ENCODE measurements at regions not wholly inside any gene's neighbourhood (a gene's known extent, or its start where the extent isn't known, plus 50 kb on each side); places are given as distances from the start of the nearest gene placed in this dataset.

- TF ChIP-seq WRNIP1 (IDR thresholded peaks at IDR 0.05; ENCODE audit: borderline replicate concordance, low read depth, low read length) (no peak), BACH1 (IDR thresholded peaks at IDR 0.05; ENCODE audit: borderline replicate concordance) (no peak), KAT2A (conservative IDR thresholded peaks at IDR 0.05; ENCODE audit: control insufficient read depth, low read depth, low read length) (no peak), NFIC (IDR thresholded peaks at IDR 0.05; ENCODE audit: low read depth, low read length) (no peak), EED (IDR thresholded peaks at IDR 0.05; ENCODE audit: low read depth) (no peak)
- TF ChIP-seq, protein P1, sequence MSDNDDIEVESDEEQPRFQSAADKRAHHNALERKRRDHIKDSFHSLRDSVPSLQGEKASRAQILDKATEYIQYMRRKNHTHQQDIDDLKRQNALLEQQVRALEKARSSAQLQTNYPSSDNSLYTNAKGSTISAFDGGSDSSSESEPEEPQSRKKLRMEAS (IDR thresholded peaks at IDR 0.05; ENCODE audit: low read depth, low read length) = no peak
- TF ChIP-seq, protein P2, sequence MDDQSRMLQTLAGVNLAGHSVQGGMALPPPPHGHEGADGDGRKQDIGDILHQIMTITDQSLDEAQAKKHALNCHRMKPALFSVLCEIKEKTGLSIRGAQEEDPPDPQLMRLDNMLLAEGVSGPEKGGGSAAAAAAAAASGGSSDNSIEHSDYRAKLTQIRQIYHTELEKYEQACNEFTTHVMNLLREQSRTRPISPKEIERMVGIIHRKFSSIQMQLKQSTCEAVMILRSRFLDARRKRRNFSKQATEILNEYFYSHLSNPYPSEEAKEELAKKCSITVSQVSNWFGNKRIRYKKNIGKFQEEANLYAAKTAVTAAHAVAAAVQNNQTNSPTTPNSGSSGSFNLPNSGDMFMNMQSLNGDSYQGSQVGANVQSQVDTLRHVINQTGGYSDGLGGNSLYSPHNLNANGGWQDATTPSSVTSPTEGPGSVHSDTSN (IDR thresholded peaks at IDR 0.05; ENCODE audit: insufficient replicate concordance, low read depth, low read length) = no peak
Measured at GRCh38 chr10:59957975-59958374, 51.6 kb upstream of the CCDC6 start (continued).

All from GM12878 (cell line).